Endothelial cell of umbilical vein (primary cell): ENCODE measurements at regions not wholly inside any gene's neighbourhood (a gene's known extent, or its start where the extent isn't known, plus 50 kb on each side); places are given as distances from the start of the nearest gene placed in this dataset.

ENCODE experiments used
- POLR2A ChIP-seq: IDR thresholded peaks from 2 replicates; pipeline ENCODE4 v1.6.1; 2012; ENCODE audit warnings: low read depth, mild to moderate bottlenecking, control low read depth, low read length
- POLR2AphosphoS5 ChIP-seq: IDR thresholded peaks from 2 replicates; pipeline ENCODE4 v1.6.1; 2012; ENCODE audit warnings: low read depth, mild to moderate bottlenecking, control low read depth, low read length, moderate library complexity; ENCODE audit not compliant: insufficient read depth

GRCh38 chr5:6859951-6860638, 146.9 kb downstream of the TENT4A start:
- TF ChIP-seq POLR2A (no peak), POLR2AphosphoS5 (no peak)
